ENCODE measurements at regions not wholly inside any gene's neighbourhood (a gene's known extent, or its start where the extent isn't known, plus 50 kb on each side); places are given as distances from the start of the nearest gene placed in this dataset.

- Histone ChIP-seq H3K9me3 (no peaks in the 10 kb centered on the region), H3K27ac (peak overlapping the region; percentile 3 to 6), H3K36me3 (no peaks in the 10 kb centered on the region), H3K4me3 (no peak overlapping the region), H3K4me1 (no peaks in the 10 kb centered on the region), H3K27me3 (no peaks in the 10 kb centered on the region)
- DNase-seq, result peak in 1 of 2 donors; percentile 37
- intact Hi-C loops (cut with DNase I; ENCODE audit: low total_unique reads), result no loop called here
- TF ChIP-seq CTCF (IDR thresholded peaks at IDR 0.05), result no peak
These were observed 399.7 kb downstream of the COL12A1 start for GRCh38 chr6:74805916-74806696.

DNA sequence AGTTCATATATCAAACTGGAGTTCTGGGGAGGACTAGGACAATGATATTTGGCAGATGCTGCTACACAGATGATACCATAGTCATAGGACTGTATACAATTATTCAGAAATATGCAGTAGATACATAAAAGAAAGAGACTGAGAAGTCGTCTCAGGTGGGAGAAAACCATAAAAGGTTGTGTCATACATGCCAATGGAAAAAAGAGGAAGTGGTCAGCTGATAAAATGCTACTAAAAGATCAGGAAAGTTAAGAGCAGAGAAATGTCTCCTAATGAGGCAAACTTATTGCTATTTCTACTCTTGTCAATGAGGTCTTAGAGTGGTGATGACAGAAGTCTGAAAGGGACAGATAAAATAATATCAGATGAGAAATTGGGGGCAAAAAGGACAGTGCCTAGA lies 407.6 kb downstream of the COL12A1 start:
- no peak for DNase-seq
- H3K36me3 ChIP-seq, result no peaks in the 10 kb centered on the region
- H3K27me3 ChIP-seq, result no peaks in the 10 kb centered on the region
- no peak for TF ChIP-seq CTCF (IDR thresholded peaks at IDR 0.05)
- peaks cover 0 to 10% (median 4%) of the 10 kb centered on the region in 4 donors for H3K4me1 ChIP-seq
- intact Hi-C loops (cut with DNase I; ENCODE audit: low total_unique reads), result no loop called here
- H3K9me3 ChIP-seq, result peaks cover 0 to 7% (median 4%) of the 10 kb centered on the region in 3 donors
- H3K4me3 ChIP-seq, result no peak overlapping the region
- no peak overlapping the region for H3K27ac ChIP-seq

GRCh38 chr6:74785236-74785635 lies 420.6 kb downstream of the COL12A1 start:
- no peak for TF ChIP-seq CTCF (IDR thresholded peaks at IDR 0.05)
- intact Hi-C loops (cut with DNase I; ENCODE audit: low total_unique reads), result no loop called here

DNA sequence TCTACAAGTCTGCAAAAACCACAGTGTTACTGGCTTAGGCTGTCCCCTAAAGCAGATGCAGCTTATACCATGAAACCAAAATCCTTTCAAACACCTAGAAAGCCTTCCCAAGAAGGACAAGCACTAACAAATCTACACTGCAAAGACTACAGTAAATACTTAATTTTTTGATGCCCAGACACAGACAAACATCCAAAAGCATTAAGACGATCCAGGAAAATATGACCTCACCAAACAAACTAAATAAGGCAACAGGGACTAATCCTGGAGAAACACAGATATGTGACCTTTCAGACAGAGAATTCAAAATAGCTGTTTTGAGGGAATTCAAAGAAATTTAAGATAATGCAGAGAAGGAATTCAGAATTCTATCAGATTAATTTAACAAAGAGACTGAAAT lies 423.5 kb downstream of the COL12A1 start:
- intact Hi-C loops (cut with DNase I; ENCODE audit: low total_unique reads), result no loop called here
- Histone ChIP-seq H3K36me3 (no peaks in the 10 kb centered on the region), H3K27ac (no peak overlapping the region), H3K4me3 (no peak overlapping the region), H3K9me3 (no peaks in the 10 kb centered on the region), H3K4me1 (peaks cover 0 to 29% (median 0%) of the 10 kb centered on the region in 4 donors), H3K27me3 (no peaks in the 10 kb centered on the region)
- no peak for DNase-seq
- no peak for TF ChIP-seq CTCF (IDR thresholded peaks at IDR 0.05)

More at GRCh38 chr6:74785236-74785635, 420.6 kb downstream of the COL12A1 start:
- H3K4me1 ChIP-seq, result peaks cover 0 to 29% (median 0%) of the 10 kb centered on the region in 4 donors
- H3K36me3 ChIP-seq, result no peaks in the 10 kb centered on the region
- no peak for DNase-seq
- H3K27ac ChIP-seq, result peak overlapping the region in 1 of 2 donors; percentile 23
- no peaks in the 10 kb centered on the region for H3K9me3 ChIP-seq
- no peaks in the 10 kb centered on the region for H3K27me3 ChIP-seq
- no peak overlapping the region for H3K4me3 ChIP-seq

GRCh38 chr6:74780831-74781230 lies 425.0 kb downstream of the COL12A1 start:
- no peaks in the 10 kb centered on the region for H3K36me3 ChIP-seq
- DNase-seq, result no peak
- H3K9me3 ChIP-seq, result no peaks in the 10 kb centered on the region
- H3K27ac ChIP-seq, result no peak overlapping the region
- no peak for TF ChIP-seq CTCF (IDR thresholded peaks at IDR 0.05)
- no peaks in the 10 kb centered on the region for H3K27me3 ChIP-seq
- H3K4me1 ChIP-seq, result peaks cover 0 to 29% (median 0%) of the 10 kb centered on the region in 4 donors
- intact Hi-C loops (cut with DNase I; ENCODE audit: low total_unique reads), result no loop called here
- H3K4me3 ChIP-seq, result no peak overlapping the region
